PC-3 (cell line): ENCODE measurements at regions not wholly inside any gene's neighbourhood (a gene's known extent, or its start where the extent isn't known, plus 50 kb on each side); places are given as distances from the start of the nearest gene placed in this dataset.
A peak's percentile ranks its signal among the peaks of the same experiment; 100 is the strongest.

Source experiments
- ATAC-seq: fragments of 200-7000 bp; cut with Tn5 transposase; 2 replicates; pipeline ENCODE4 v1.9.1; 2020; ENCODE audit warnings: mild to moderate bottlenecking, moderate library complexity
- BruUV-seq: library from RNA; stranded (reverse); fragments of 400-500 nt; replicated peaks from 2 replicates; lab custom pipeline; 2021; lab: Mats Ljungman, UMichigan
- CTCF ChIA-PET: fragments of 300-600 bp; sonication (Branson Sonifier 250); formaldehyde crosslinking; loops from one replicate; lab custom pipeline; 2022; ENCODE audit warnings: antibody characterized with exemption; lab: Charles Lee
- POLR2A ChIA-PET: fragments of 300-600 bp; sonication (Branson Sonifier 250); formaldehyde crosslinking; loops from one replicate; lab custom pipeline; 2022; ENCODE audit warnings: antibody characterized with exemption; ENCODE audit not compliant: unreplicated experiment; lab: Charles Lee
- DNase-seq: peaks from one replicate; pipeline ENCODE4 v3.0.0-alpha.2; 2015
- H2AFZ ChIP-seq: fragments of 300-600 bp; sonication (generic); 2 replicates; pipeline ENCODE4 v1.6.0; 2016; ENCODE audit warnings: antibody characterized with exemption, low read length
- H3F3A ChIP-seq: fragments of 300-600 bp; sonication (generic); one replicate; pipeline ENCODE4 v1.6.0; 2017; ENCODE audit warnings: antibody characterized with exemption, low read length, control low read depth, mild to moderate bottlenecking; ENCODE audit not compliant: unreplicated experiment
- H3K27ac ChIP-seq: fragments of 300-600 bp; sonication (generic); 2 replicates; pipeline ENCODE4 v1.5.1; 2016; ENCODE audit warnings: mild to moderate bottlenecking, low read length
- H3K27me3 ChIP-seq: fragments of 300-600 bp; sonication (generic); 2 replicates; pipeline ENCODE4 v1.6.1; 2016; ENCODE audit warnings: low read length, mixed read lengths
- H3K36me3 ChIP-seq: fragments of 300-600 bp; sonication (generic); 2 replicates; pipeline ENCODE4 v1.6.1; 2016; ENCODE audit warnings: low read depth, mixed run types, low read length, mixed read lengths
- H3K4me1 ChIP-seq: fragments of 300-600 bp; sonication (generic); 2 replicates; pipeline ENCODE4 v1.5.1; 2016; ENCODE audit warnings: low read length; ENCODE audit not compliant: insufficient read depth
- H3K4me2 ChIP-seq: fragments of 300-600 bp; sonication (generic); 2 replicates; pipeline ENCODE4 v1.6.0; 2016; ENCODE audit warnings: low read length
- H3K4me3 ChIP-seq: fragments of 300-600 bp; sonication (generic); 2 replicates; pipeline ENCODE4 v1.5.1; 2016; ENCODE audit warnings: mild to moderate bottlenecking, low read length, mixed read lengths
- H3K79me2 ChIP-seq: fragments of 300-600 bp; sonication (generic); 2 replicates; pipeline ENCODE4 v1.6.1; 2017; ENCODE audit warnings: low read length, mixed read lengths
- H3K9ac ChIP-seq: fragments of 300-600 bp; sonication (generic); 2 replicates; pipeline ENCODE4 v1.6.0; 2016; ENCODE audit warnings: mild to moderate bottlenecking, low read length
- H3K9me2 ChIP-seq: fragments of 300-600 bp; sonication (generic); replicated peaks from 2 replicates; pipeline ENCODE4 v1.6.1; 2016; ENCODE audit warnings: mixed run types, low read length, mixed read lengths
- H3K9me3 ChIP-seq: fragments of 300-600 bp; sonication (generic); 2 replicates; pipeline ENCODE4 v1.6.1; 2016; ENCODE audit warnings: low read length, mixed read lengths
- H4K20me1 ChIP-seq: fragments of 300-600 bp; sonication (generic); 2 replicates; pipeline ENCODE4 v1.6.1; 2016; ENCODE audit warnings: low read length, mixed read lengths
- EZH2 ChIP-seq: fragments of 300-600 bp; sonication (generic); IDR thresholded peaks from one replicate; pipeline ENCODE4 v1.6.1; 2017; ENCODE audit warnings: antibody characterized with exemption, mild to moderate bottlenecking, low read length; ENCODE audit not compliant: unreplicated experiment
- EZH2phosphoT487 ChIP-seq: fragments of 300-600 bp; sonication (generic); IDR thresholded peaks from 2 replicates; pipeline ENCODE4 v1.6.1; 2018; ENCODE audit warnings: mild to moderate bottlenecking, antibody characterized with exemption, low read length, borderline replicate concordance
- intact Hi-C: fragments of 100-400 bp; cut with micrococcal nuclease; formaldehyde crosslinking; loops from 2 replicates; pipeline ENCODE4 v1.9.0; 2023
- TF ChIP-seq, protein P1 (sequence below): fragments of 300-600 bp; sonication (generic); conservative IDR thresholded peaks from 2 replicates; pipeline ENCODE4 v1.5.1; 2017; ENCODE audit warnings: antibody characterized with exemption, low read depth, mild to moderate bottlenecking, low read length

DNA sequence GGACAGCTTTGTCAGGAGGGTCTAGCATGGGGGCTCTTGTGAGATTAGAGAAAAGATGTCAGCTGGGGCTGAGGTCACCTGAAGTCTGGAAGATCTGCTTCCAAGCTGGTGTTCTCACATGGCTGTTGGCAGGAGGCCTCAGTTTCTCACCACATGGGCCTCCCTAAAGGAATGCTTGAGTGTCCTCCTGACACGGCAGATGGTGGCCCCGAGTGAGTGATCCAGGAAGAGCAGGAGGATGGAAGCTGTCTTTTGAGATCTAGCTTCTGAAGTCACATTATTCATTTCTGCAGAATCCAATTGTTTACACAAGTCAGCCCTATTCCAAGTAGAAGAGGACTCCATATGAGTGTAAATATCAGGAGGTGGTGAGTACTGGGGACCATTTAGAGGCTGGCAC lies 344.0 kb upstream of the PROK2 start:
- ChIA-PET POLR2A (no interaction called here), CTCF (no interaction called here)
- Histone ChIP-seq H3K9me2 (no peaks in the 10 kb centered on the region), H3K9ac (no peak overlapping the region), H3K4me3 (no peak overlapping the region), H3K27ac (no peak overlapping the region), H3K36me3 (no peaks in the 10 kb centered on the region), H3K9me3 (no peaks in the 10 kb centered on the region), H4K20me1 (no peaks in the 10 kb centered on the region), H2AFZ (no peak overlapping the region), H3K4me2 (no peak overlapping the region), H3K79me2 (no peaks in the 10 kb centered on the region), H3K4me1 (peaks cover under 1% of the 10 kb centered on the region), H3F3A (no peaks in the 10 kb centered on the region), H3K27me3 (no peaks in the 10 kb centered on the region)
- DNase-seq (no peak), ATAC-seq (no peak)
- TF ChIP-seq EZH2phosphoT487: no peak
- no TSS peak for BruUV-seq
- intact Hi-C loops: no loop called here

DNA sequence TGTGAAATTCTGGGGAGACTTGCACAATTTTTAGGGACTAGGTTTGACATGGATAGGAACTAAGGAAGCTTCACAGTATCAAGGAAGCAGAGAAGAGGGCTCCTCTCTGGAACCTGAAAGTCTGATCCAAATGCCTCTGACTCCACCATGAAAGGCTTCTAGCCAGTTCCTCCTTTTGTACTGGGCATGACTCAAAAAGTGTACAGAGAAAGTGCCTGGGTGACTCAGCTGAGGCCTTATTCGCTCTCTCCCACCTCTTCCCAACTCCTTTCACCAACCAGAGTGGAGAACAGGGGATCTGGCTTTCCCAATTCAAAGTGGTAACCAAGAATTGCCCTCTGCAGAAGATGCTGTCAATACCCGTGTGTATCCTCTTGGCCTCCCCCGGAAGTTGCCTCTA lies 342.9 kb upstream of the PROK2 start:
- H3F3A ChIP-seq: no peaks in the 10 kb centered on the region
- H3K9me2 ChIP-seq: no peaks in the 10 kb centered on the region
- no TSS peak for BruUV-seq

DNA sequence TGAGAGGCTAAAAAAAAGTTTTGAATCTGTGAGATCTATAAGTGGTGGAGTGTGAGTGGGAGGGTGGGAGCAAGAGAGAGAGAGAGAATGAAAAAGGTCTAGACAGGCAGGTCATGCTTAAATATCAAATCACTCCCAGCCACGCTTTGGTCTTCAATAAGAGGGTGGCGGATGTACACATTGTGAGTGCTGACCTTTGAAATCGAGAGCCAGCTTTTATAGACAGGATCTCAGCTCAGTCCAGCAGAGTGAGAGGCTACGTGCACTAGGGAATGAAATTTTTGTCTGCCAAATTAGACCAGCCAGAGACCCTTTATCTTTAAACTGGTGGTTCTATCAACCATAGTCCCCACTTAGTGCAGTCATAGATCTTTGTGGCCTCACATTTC lies 342.3 kb upstream of the PROK2 start:
- H3K9ac ChIP-seq: no peak overlapping the region
- no peaks in the 10 kb centered on the region for H3K36me3 ChIP-seq
- no peak overlapping the region for H3K27ac ChIP-seq
- BruUV-seq: no TSS peak
- TF ChIP-seq EZH2 (no peak), EZH2phosphoT487 (no peak)
- TF ChIP-seq, protein P1, sequence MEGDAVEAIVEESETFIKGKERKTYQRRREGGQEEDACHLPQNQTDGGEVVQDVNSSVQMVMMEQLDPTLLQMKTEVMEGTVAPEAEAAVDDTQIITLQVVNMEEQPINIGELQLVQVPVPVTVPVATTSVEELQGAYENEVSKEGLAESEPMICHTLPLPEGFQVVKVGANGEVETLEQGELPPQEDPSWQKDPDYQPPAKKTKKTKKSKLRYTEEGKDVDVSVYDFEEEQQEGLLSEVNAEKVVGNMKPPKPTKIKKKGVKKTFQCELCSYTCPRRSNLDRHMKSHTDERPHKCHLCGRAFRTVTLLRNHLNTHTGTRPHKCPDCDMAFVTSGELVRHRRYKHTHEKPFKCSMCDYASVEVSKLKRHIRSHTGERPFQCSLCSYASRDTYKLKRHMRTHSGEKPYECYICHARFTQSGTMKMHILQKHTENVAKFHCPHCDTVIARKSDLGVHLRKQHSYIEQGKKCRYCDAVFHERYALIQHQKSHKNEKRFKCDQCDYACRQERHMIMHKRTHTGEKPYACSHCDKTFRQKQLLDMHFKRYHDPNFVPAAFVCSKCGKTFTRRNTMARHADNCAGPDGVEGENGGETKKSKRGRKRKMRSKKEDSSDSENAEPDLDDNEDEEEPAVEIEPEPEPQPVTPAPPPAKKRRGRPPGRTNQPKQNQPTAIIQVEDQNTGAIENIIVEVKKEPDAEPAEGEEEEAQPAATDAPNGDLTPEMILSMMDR: no peak
- no peaks in the 10 kb centered on the region for H3K79me2 ChIP-seq
- ATAC-seq (no peak), DNase-seq (no peak)
- no peak overlapping the region for H3K4me2 ChIP-seq
- no peaks in the 10 kb centered on the region for H3K27me3 ChIP-seq
- no peaks in the 10 kb centered on the region for H3K9me3 ChIP-seq
- no peaks in the 10 kb centered on the region for H3F3A ChIP-seq
- no peaks in the 10 kb centered on the region for H3K9me2 ChIP-seq
- intact Hi-C loops: no loop called here
- ChIA-PET CTCF (no interaction called here), POLR2A (no interaction called here)
- peaks cover 4% of the 10 kb centered on the region; the same call in 1 of the 2 replicates for H4K20me1 ChIP-seq
- H3K4me1 ChIP-seq: peaks cover 7% of the 10 kb centered on the region
- H3K4me3 ChIP-seq: no peak overlapping the region
- H2AFZ ChIP-seq: no peak overlapping the region

More for the DNA sequence above, 342.9 kb upstream of the PROK2 start:
- no peak for TF ChIP-seq EZH2
- intact Hi-C loops: no loop called here
- ChIA-PET CTCF (no interaction called here), POLR2A (no interaction called here)
- H3K4me1 ChIP-seq: peaks cover 7% of the 10 kb centered on the region
- H3K4me3 ChIP-seq: no peak overlapping the region
- H3K9me3 ChIP-seq: no peaks in the 10 kb centered on the region
- no peak overlapping the region for H2AFZ ChIP-seq
- ATAC-seq (no peak), DNase-seq (peak; percentile 59)
- no peaks in the 10 kb centered on the region for H3K36me3 ChIP-seq
- H4K20me1 ChIP-seq: peaks cover 4% of the 10 kb centered on the region; the same call in 1 of the 2 replicates
- H3K79me2 ChIP-seq: no peaks in the 10 kb centered on the region
- no peak overlapping the region for H3K27ac ChIP-seq
- H3K27me3 ChIP-seq: no peaks in the 10 kb centered on the region
- H3K4me2 ChIP-seq: no peak overlapping the region
- H3K9ac ChIP-seq: no peak overlapping the region
